Osteocyte (in vitro differentiated cells): ENCODE measurements at regions not wholly inside any gene's neighbourhood (a gene's known extent, or its start where the extent isn't known, plus 50 kb on each side); places are given as distances from the start of the nearest gene placed in this dataset.

Experiments used
- DNase-seq: peaks from one replicate; pipeline ENCODE4 v3.0.0; 2021; ENCODE audit warnings: mixed read lengths; ENCODE audit not compliant: unreplicated experiment; ENCODE audit errors: extremely low spot score
- H3K27ac Mint-ChIP-seq: one replicate; pipeline ENCODE4 v1.8.0; 2021; ENCODE audit warnings: mild to moderate bottlenecking, mixed read lengths; ENCODE audit not compliant: unreplicated experiment
- H3K27me3 Mint-ChIP-seq: one replicate; pipeline ENCODE4 v1.8.0; 2021; ENCODE audit warnings: mixed read lengths; ENCODE audit not compliant: unreplicated experiment
- H3K36me3 Mint-ChIP-seq: one replicate; pipeline ENCODE4 v1.8.0; 2021; ENCODE audit warnings: mixed read lengths; ENCODE audit not compliant: unreplicated experiment
- H3K4me1 Mint-ChIP-seq: one replicate; pipeline ENCODE4 v1.8.0; 2021; ENCODE audit warnings: mixed read lengths; ENCODE audit not compliant: unreplicated experiment
- H3K4me3 Mint-ChIP-seq: one replicate; pipeline ENCODE4 v1.8.0; 2021; ENCODE audit warnings: mild to moderate bottlenecking, moderate library complexity, mixed read lengths; ENCODE audit not compliant: unreplicated experiment
- H3K9me3 Mint-ChIP-seq: one replicate; pipeline ENCODE4 v1.8.0; 2021; ENCODE audit warnings: mixed read lengths; ENCODE audit not compliant: unreplicated experiment
- TF ChIP-seq, protein P1 (sequence below): fragments of 200-600 bp; sonication (generic); IDR thresholded peaks from 2 replicates; pipeline ENCODE4 v1.5.0; 2021; ENCODE audit warnings: antibody characterized with exemption, mild to moderate bottlenecking, moderate library complexity

DNA sequence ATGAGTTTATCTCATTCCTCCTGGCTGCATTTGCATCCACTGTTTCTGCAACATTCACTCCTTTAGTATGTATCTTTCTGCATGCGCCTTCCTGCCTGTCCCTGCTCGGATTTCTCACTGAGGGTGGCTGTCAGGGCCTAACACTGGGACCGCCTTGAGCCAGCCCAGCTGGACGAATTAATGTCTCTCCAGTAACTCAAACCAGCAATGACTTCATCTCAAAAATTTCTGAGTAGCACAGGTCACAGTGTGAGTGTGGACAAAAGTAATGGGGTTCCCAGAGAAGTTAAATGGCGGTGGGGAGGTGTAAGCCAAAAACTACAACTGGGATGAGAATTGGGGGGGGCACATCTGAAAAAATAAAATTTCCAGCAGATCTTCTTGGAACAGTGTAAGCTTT, 444.0 kb upstream of the MGMT start:
- TF ChIP-seq, protein P1, sequence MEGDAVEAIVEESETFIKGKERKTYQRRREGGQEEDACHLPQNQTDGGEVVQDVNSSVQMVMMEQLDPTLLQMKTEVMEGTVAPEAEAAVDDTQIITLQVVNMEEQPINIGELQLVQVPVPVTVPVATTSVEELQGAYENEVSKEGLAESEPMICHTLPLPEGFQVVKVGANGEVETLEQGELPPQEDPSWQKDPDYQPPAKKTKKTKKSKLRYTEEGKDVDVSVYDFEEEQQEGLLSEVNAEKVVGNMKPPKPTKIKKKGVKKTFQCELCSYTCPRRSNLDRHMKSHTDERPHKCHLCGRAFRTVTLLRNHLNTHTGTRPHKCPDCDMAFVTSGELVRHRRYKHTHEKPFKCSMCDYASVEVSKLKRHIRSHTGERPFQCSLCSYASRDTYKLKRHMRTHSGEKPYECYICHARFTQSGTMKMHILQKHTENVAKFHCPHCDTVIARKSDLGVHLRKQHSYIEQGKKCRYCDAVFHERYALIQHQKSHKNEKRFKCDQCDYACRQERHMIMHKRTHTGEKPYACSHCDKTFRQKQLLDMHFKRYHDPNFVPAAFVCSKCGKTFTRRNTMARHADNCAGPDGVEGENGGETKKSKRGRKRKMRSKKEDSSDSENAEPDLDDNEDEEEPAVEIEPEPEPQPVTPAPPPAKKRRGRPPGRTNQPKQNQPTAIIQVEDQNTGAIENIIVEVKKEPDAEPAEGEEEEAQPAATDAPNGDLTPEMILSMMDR: no peak
- DNase-seq: no peak
- no peak overlapping the region for H3K27ac Mint-ChIP-seq
- peaks cover 6% of the 10 kb centered on the region for H3K4me1 Mint-ChIP-seq
- peaks cover under 1% of the 10 kb centered on the region for H3K27me3 Mint-ChIP-seq
- no peak overlapping the region for H3K4me3 Mint-ChIP-seq
- H3K9me3 Mint-ChIP-seq: no peaks in the 10 kb centered on the region
- no peaks in the 10 kb centered on the region for H3K36me3 Mint-ChIP-seq

DNA sequence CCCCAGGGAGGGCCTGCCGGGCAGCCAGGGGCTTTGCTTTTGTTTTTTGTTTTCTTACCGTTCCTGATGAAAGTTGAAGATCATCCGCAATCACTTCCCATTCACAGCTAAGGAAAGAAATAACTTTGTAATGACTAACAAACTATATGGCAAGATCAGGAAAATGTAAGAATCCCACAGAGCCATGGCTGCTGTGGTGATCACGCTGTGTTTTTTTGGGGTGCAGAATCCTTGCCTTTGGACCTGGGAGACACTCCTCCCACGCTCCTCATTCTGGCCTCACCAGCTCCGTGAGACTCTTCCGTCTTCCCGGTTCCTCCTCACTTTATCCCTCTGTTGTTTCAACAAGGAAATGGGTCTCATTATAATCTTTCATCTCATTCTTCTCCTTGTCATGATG, 443.0 kb upstream of the MGMT start:
- no peak overlapping the region for H3K27ac Mint-ChIP-seq
- no peak for DNase-seq
- H3K9me3 Mint-ChIP-seq: no peaks in the 10 kb centered on the region
- no peak overlapping the region for H3K4me3 Mint-ChIP-seq
- peaks cover 6% of the 10 kb centered on the region for H3K27me3 Mint-ChIP-seq
- H3K36me3 Mint-ChIP-seq: no peaks in the 10 kb centered on the region
- H3K4me1 Mint-ChIP-seq: peaks cover 6% of the 10 kb centered on the region
- TF ChIP-seq, protein P1: no peak

DNA sequence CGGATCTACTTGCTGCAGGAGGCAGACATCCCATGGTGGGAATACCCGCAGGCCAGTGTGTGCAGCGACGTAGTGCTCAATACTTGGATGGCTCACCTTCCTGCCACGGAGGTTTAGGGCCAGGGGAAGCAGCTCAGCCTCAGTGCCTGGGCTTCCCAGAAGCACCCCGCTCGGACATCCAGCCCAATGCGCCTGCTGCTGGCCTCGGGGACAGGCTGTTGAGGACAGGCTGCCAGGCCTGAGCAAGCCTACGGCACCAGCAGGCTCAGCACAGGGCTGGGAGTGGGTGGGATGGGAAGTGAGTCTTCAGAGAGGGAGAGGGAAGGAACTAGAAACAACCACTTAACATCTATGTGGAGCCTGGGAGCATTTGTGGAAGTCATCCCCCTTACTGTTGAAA, 441.3 kb upstream of the MGMT start:
- Mint-ChIP-seq H3K36me3 (no peaks in the 10 kb centered on the region), H3K27ac (no peak overlapping the region), H3K4me3 (no peak overlapping the region), H3K4me1 (peaks cover 6% of the 10 kb centered on the region), H3K9me3 (no peaks in the 10 kb centered on the region), H3K27me3 (peaks cover 13% of the 10 kb centered on the region)
- DNase-seq: no peak
- TF ChIP-seq, protein P1: no peak

DNA sequence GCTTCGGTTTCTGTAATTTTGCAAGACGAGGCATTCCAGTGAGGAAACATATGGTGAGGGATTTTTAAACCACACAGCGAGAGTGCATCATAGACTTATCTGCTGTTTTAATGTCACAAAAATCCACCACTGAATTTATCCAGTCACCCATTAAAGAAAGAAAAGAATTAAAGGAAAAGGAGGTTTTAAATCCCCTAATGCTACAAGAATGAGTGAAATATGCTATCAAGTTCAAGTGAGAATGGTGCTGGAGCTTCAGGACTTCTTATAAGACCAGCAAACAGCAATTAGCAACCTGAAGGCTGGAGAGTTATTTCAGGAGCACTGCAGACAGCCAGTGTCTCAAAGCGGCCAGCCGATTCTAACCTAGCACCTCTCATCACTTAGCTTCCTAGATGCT, 439.1 kb upstream of the MGMT start:
- Mint-ChIP-seq H3K9me3 (no peaks in the 10 kb centered on the region), H3K36me3 (no peaks in the 10 kb centered on the region), H3K27me3 (peaks cover 22% of the 10 kb centered on the region), H3K4me1 (no peaks in the 10 kb centered on the region), H3K4me3 (no peak overlapping the region), H3K27ac (no peak overlapping the region)
- TF ChIP-seq, protein P1: no peak
- no peak for DNase-seq

DNA sequence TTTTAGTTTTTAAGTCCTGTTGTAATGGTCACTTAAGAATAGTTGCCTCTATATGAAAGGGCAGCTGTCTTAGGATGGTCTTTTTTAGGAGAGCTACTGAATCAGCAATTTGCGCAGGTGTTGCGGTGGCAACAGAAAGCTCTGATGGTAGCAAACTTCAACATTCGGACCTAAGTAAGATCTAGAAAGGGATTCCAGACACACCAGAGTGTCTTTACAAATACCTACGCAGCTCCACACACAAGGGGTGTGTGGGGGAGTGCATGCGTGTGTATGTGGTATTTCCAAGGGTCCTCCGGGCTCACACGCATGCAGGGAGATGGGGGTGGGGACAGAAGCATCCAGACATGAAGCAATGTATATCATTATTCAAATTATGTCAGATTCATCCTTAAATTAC, 438.6 kb upstream of the MGMT start:
- no peak for DNase-seq
- Mint-ChIP-seq H3K27ac (no peak overlapping the region), H3K4me1 (no peaks in the 10 kb centered on the region), H3K27me3 (peaks cover 22% of the 10 kb centered on the region), H3K36me3 (no peaks in the 10 kb centered on the region), H3K4me3 (no peak overlapping the region), H3K9me3 (no peaks in the 10 kb centered on the region)
- TF ChIP-seq, protein P1: no peak
